CD4-positive, CD25-positive, alpha-beta regulatory T cell (primary cell): ENCODE measurements at regions not wholly inside any gene's neighbourhood (a gene's known extent, or its start where the extent isn't known, plus 50 kb on each side); places are given as distances from the start of the nearest gene placed in this dataset.

ENCODE experiments used
- ATAC-seq, 2 donors: fragments of 150-1000 bp; cut with Tn5 transposase; one replicate each; pipeline ENCODE4 v1.10.0; 2021; ENCODE audit warnings: low read depth in 2 of 2, moderate number of reproducible peaks in 2 of 2, moderate library complexity in 1 of 2
- DNase-seq, 3 donors: peaks; one replicate each; pipeline versions ENCODE4 v3.0.0 to v3.0.0-alpha.2; 2012 to 2022; ENCODE audit warnings: mixed read lengths in 1 of 3
- H3K27ac ChIP-seq: one replicate; pipeline ENCODE4 v1.7.0; 2013; ENCODE audit warnings: mild to moderate bottlenecking, low read length; ENCODE audit not compliant: insufficient read depth, poor library complexity, severe bottlenecking
- H3K27me3 ChIP-seq: one replicate; pipeline ENCODE4 v1.7.0; 2013; ENCODE audit warnings: low read length; ENCODE audit not compliant: control insufficient read depth, insufficient read depth
- H3K36me3 ChIP-seq: one replicate; pipeline ENCODE4 v1.7.0; 2013; ENCODE audit warnings: mild to moderate bottlenecking, low read length, moderate library complexity; ENCODE audit not compliant: control insufficient read depth, insufficient read depth
- H3K4me1 ChIP-seq: 2 replicates; pipeline ENCODE4 v1.7.0; 2013; ENCODE audit warnings: mild to moderate bottlenecking, low read length; ENCODE audit not compliant: insufficient read depth, control insufficient read depth, poor library complexity, severe bottlenecking
- H3K4me3 ChIP-seq: one replicate; pipeline ENCODE4 v1.7.0; 2013; ENCODE audit warnings: low read depth, mild to moderate bottlenecking, low read length, moderate library complexity
- H3K9me3 ChIP-seq, 2 experiments: 1 replicate in 1 of 2; 2 replicates in 1 of 2; pipeline ENCODE4 v1.7.0; 2013; ENCODE audit warnings: low read length in 2 of 2, mild to moderate bottlenecking in 1 of 2, moderate library complexity in 1 of 2; ENCODE audit not compliant: control insufficient read depth in 2 of 2
- H3K27ac Mint-ChIP-seq, 3 donors: one replicate each; pipeline ENCODE4 v1.8.0; 2020 to 2022; ENCODE audit warnings: mild to moderate bottlenecking in 3 of 3, mixed read lengths in 3 of 3, moderate library complexity in 2 of 3
- H3K27me3 Mint-ChIP-seq: one replicate; pipeline ENCODE4 v1.8.0; 2022; ENCODE audit warnings: mild to moderate bottlenecking, mixed read lengths
- H3K36me3 Mint-ChIP-seq: one replicate; pipeline ENCODE4 v1.8.0; 2020; ENCODE audit warnings: mixed read lengths
- H3K4me1 Mint-ChIP-seq, 4 donors: one replicate each; pipeline ENCODE4 v1.8.0; 2020 to 2022; ENCODE audit warnings: mixed read lengths in 4 of 4, mild to moderate bottlenecking in 1 of 4
- H3K4me3 Mint-ChIP-seq, 4 donors: one replicate each; pipeline ENCODE4 v1.8.0; 2020 to 2022; ENCODE audit warnings: mild to moderate bottlenecking in 4 of 4, mixed read lengths in 4 of 4, moderate library complexity in 3 of 4
- H3K9me3 Mint-ChIP-seq, 7 donors: one replicate each; pipeline ENCODE4 v1.8.0; 2020 to 2022; ENCODE audit warnings: mixed read lengths in 7 of 7, mild to moderate bottlenecking in 3 of 7, moderate library complexity in 2 of 7

DNA sequence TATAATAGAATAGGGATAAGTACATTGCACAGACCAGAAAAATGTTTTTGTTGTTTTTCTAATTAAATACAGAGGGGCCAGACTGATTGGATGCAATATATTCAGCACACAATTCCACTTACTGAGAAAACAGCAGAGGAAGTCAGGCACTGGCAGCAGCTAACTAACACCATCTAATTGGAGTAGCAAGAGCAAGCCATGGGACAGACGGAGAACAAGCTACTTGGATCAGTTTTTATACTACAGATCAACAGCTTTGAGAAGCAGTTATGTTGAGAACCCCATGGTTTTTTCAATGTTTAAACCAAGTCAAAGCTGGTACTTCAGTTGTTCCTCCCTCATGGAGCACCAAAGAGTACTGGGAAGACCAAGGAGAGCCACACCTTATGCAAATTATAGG, 1249.4 kb downstream of the LRFN5 start:
- Histone ChIP-seq H3K27ac (no peak overlapping the region), H3K9me3 (peaks cover 3 to 11% of the 10 kb centered on the region in 2 experiments), H3K36me3 (no peaks in the 10 kb centered on the region), H3K4me3 (no peak overlapping the region), H3K4me1 (no peaks in the 10 kb centered on the region), H3K27me3 (no peaks in the 10 kb centered on the region)
- ATAC-seq (no peak), DNase-seq (no peak)
- H3K4me1 Mint-ChIP-seq: no peaks in the 10 kb centered on the region
- no peaks in the 10 kb centered on the region for H3K36me3 Mint-ChIP-seq
- no peak overlapping the region for H3K4me3 Mint-ChIP-seq
- no peak overlapping the region for H3K27ac Mint-ChIP-seq
- H3K27me3 Mint-ChIP-seq: no peaks in the 10 kb centered on the region
- H3K9me3 Mint-ChIP-seq: peaks cover under 1 to 26% (median 7%) of the 10 kb centered on the region in 7 donors

DNA sequence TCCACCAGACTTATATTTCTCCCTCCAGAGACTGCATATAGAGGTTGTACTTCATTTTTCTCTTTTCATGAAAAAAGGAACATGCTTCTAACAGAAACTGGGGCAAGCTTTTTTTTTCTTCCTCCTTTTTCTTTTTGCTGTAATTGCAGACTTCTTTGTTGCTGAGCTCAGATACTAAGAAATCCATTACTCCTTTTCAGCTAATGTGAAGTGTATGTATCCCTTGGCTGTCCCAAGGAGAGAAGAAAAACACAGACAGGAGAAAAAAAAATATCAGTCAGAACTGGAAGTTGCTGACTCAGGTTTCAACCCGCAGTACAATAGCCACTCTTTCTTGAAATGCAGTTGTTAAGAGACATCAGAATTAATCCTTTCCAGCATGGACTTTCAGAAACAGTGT, 1248.4 kb downstream of the LRFN5 start:
- H3K4me1 Mint-ChIP-seq: no peaks in the 10 kb centered on the region
- no peaks in the 10 kb centered on the region for H3K27me3 ChIP-seq
- H3K4me3 Mint-ChIP-seq: no peak overlapping the region
- no peaks in the 10 kb centered on the region for H3K27me3 Mint-ChIP-seq
- H3K36me3 ChIP-seq: no peaks in the 10 kb centered on the region
- no peaks in the 10 kb centered on the region for H3K36me3 Mint-ChIP-seq
- no peaks in the 10 kb centered on the region for H3K4me1 ChIP-seq
- no peak overlapping the region for H3K27ac ChIP-seq
- ATAC-seq (no peak), DNase-seq (no peak)
- H3K9me3 Mint-ChIP-seq: peaks cover 2 to 31% (median 9%) of the 10 kb centered on the region in 7 donors
- no peak overlapping the region for H3K27ac Mint-ChIP-seq
- H3K4me3 ChIP-seq: no peak overlapping the region
- peaks cover 3 to 10% of the 10 kb centered on the region in 2 experiments for H3K9me3 ChIP-seq

DNA sequence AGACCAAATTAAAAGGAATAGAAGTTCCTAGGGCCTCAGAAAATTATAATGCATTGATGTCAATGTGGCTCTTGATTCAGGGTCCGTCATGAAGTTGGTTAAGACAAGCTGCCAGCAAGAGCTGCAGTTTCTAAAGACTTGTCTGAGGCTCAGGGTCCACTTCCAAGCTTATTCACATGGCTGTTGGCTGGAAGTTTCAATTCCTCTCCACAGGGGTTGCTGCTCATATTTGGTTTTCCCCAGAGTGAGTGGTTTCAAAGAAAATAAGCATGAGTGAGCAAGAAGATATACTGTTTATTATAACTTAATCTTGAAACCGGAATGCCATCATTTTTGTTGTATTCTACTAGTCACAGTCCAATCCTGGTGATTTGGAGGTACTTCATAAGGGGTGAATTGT, 1247.4 kb downstream of the LRFN5 start:
- no peaks in the 10 kb centered on the region for H3K27me3 Mint-ChIP-seq
- H3K9me3 Mint-ChIP-seq: peaks cover 2 to 28% (median 9%) of the 10 kb centered on the region in 7 donors
- Histone ChIP-seq H3K27ac (no peak overlapping the region), H3K4me3 (no peak overlapping the region), H3K4me1 (no peaks in the 10 kb centered on the region), H3K36me3 (no peaks in the 10 kb centered on the region), H3K27me3 (no peaks in the 10 kb centered on the region), H3K9me3 (peaks cover under 1 to 6% of the 10 kb centered on the region in 2 experiments)
- H3K36me3 Mint-ChIP-seq: no peaks in the 10 kb centered on the region
- no peak overlapping the region for H3K27ac Mint-ChIP-seq
- H3K4me1 Mint-ChIP-seq: no peaks in the 10 kb centered on the region
- DNase-seq: no peak
- no peak overlapping the region for H3K4me3 Mint-ChIP-seq
- no peak for ATAC-seq

DNA sequence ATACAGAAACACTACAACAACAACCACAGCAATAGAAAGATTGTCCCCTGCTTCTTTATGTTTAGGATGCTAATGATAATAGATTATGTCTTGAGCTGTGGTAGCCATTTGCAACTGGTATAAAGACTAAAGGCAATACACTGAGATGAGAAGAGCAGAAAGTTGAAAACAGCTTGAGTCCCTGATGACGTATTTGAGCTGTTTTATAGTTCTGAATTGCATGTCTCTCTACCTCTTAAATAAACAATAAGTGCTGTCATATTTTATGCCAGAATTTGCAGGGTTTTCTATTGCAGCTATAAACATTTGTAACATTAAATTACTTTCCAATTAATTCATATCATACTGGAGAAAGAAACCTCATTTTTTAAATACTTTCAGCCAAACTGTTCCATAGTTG, 1242.0 kb downstream of the LRFN5 start:
- Histone ChIP-seq H3K27me3 (no peaks in the 10 kb centered on the region), H3K4me3 (no peak overlapping the region), H3K27ac (no peak overlapping the region), H3K36me3 (no peaks in the 10 kb centered on the region), H3K4me1 (no peaks in the 10 kb centered on the region), H3K9me3 (peaks cover 0 to 6% of the 10 kb centered on the region in 2 experiments)
- DNase-seq (no peak), ATAC-seq (no peak)
- H3K27ac Mint-ChIP-seq: no peak overlapping the region
- H3K27me3 Mint-ChIP-seq: no peaks in the 10 kb centered on the region
- no peaks in the 10 kb centered on the region for H3K36me3 Mint-ChIP-seq
- H3K4me3 Mint-ChIP-seq: no peak overlapping the region
- H3K9me3 Mint-ChIP-seq: peaks cover 3 to 27% (median 9%) of the 10 kb centered on the region in 7 donors
- H3K4me1 Mint-ChIP-seq: no peaks in the 10 kb centered on the region

DNA sequence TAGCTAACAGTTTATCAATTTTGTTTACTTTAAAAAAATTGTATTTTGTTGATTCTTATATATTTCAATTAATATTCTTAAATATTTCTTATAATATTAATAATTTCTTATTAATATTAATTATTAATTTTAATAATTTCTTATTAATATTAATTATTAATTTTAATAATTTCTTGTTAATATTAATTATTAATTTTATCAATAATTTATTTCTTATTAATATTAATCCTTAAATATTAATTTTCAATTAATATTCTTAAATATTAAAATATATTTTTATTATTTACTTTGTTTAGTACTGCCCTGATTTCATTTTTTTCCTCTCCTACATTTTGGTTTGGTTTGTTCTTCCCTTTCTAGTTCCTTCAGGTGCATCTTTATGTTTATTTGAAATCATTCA, 1208.1 kb downstream of the LRFN5 start:
- peaks cover 0 to 3% of the 10 kb centered on the region in 2 experiments for H3K9me3 ChIP-seq
- no peaks in the 10 kb centered on the region for H3K4me1 Mint-ChIP-seq
- no peak overlapping the region for H3K4me3 Mint-ChIP-seq
- ATAC-seq (no peak), DNase-seq (no peak)
- H3K9me3 Mint-ChIP-seq: peaks cover 0 to 19% (median 6%) of the 10 kb centered on the region in 7 donors
- no peaks in the 10 kb centered on the region for H3K36me3 ChIP-seq
- H3K27me3 ChIP-seq: no peaks in the 10 kb centered on the region
- no peak overlapping the region for H3K27ac Mint-ChIP-seq
- no peak overlapping the region for H3K27ac ChIP-seq
- no peak overlapping the region for H3K4me3 ChIP-seq
- H3K4me1 ChIP-seq: no peaks in the 10 kb centered on the region
- H3K27me3 Mint-ChIP-seq: no peaks in the 10 kb centered on the region
- H3K36me3 Mint-ChIP-seq: no peaks in the 10 kb centered on the region

DNA sequence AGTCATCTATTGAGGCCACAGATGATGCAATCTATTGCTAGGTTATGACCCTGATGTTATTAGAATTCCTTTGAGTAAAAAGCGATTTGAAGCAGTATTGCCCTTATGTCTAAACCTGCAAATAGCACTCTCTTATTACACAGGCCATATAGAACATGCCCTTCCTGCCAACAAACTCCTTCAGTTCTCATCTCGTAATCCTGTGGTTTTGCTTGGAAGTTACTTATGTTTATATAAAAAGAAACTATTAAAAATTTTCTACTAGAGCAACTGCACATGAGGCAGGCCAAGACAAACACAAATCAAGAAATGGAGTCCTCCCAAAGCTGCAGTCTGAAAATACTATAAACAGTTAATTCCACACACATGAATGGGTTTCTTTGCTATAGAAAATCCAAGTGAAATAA, 1200.2 kb downstream of the LRFN5 start:
- H3K36me3 Mint-ChIP-seq: no peaks in the 10 kb centered on the region
- no peaks in the 10 kb centered on the region for H3K36me3 ChIP-seq

DNA sequence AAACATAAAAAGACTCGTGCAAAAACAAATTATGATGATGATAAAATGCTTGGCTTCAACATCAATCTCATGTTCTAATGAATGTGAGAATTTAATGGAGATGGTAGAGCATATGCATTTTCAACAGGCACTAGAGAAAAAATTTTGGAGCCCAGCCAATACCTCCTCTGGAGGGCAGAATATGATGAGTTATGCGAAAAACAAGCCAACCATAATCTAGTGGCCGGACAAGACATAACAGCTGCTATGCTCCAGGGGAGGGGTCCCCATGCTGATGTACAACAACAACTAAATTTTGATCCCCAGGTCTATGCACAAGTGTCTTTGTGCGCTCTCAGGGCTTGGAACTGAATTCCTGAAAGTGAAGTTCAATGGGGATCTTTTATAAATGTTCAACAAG, 1197.5 kb downstream of the LRFN5 start:
- Histone ChIP-seq H3K36me3 (no peaks in the 10 kb centered on the region), H3K4me1 (no peaks in the 10 kb centered on the region), H3K27ac (no peak overlapping the region), H3K4me3 (no peak overlapping the region), H3K27me3 (no peaks in the 10 kb centered on the region), H3K9me3 (peaks cover 4 to 6% of the 10 kb centered on the region in 2 experiments)
- Mint-ChIP-seq H3K27me3 (no peaks in the 10 kb centered on the region), H3K9me3 (peaks cover 4 to 37% (median 10%) of the 10 kb centered on the region in 7 donors), H3K36me3 (no peaks in the 10 kb centered on the region), H3K4me3 (no peak overlapping the region), H3K4me1 (no peaks in the 10 kb centered on the region), H3K27ac (no peak overlapping the region)
- ATAC-seq: no peak
- DNase-seq: no peak

More for the DNA sequence above, 1200.2 kb downstream of the LRFN5 start:
- DNase-seq: no peak
- Histone ChIP-seq H3K27me3 (no peaks in the 10 kb centered on the region), H3K27ac (no peak overlapping the region), H3K4me1 (no peaks in the 10 kb centered on the region), H3K4me3 (no peak overlapping the region), H3K9me3 (peaks cover 1 to 6% of the 10 kb centered on the region in 2 experiments)
- Mint-ChIP-seq H3K27ac (no peak overlapping the region), H3K9me3 (peaks cover 1 to 21% (median 4%) of the 10 kb centered on the region in 7 donors), H3K27me3 (no peaks in the 10 kb centered on the region), H3K4me3 (no peak overlapping the region), H3K4me1 (no peaks in the 10 kb centered on the region)
- ATAC-seq: no peak

DNA sequence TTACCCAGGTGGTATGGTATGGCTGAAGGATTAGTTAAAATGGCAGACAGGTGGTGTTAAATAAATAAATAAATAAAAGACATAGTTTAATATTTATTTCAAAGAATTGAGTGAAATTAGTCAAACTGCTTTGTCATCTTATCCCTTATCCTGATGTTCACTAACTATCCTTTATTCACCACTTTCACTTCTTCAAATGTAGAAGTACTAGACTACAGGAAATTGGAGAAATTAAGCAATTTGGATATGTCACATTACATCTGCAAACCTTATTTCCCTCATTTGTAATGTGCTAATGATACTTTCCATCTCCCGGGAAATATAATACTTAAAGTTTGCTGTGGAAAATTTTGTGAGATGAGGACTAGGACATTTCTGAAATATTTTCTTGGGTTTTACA, 1195.7 kb downstream of the LRFN5 start:
- ATAC-seq (no peak), DNase-seq (no peak)
- Mint-ChIP-seq H3K9me3 (peaks cover 3 to 41% (median 12%) of the 10 kb centered on the region in 7 donors), H3K4me3 (no peak overlapping the region), H3K27me3 (no peaks in the 10 kb centered on the region), H3K27ac (no peak overlapping the region), H3K36me3 (no peaks in the 10 kb centered on the region), H3K4me1 (peaks cover 0 to under 1% (median 0%) of the 10 kb centered on the region in 4 donors)
- Histone ChIP-seq H3K27me3 (no peaks in the 10 kb centered on the region), H3K9me3 (peaks cover 4 to 6% of the 10 kb centered on the region in 2 experiments), H3K4me1 (no peaks in the 10 kb centered on the region), H3K4me3 (no peak overlapping the region), H3K27ac (no peak overlapping the region), H3K36me3 (no peaks in the 10 kb centered on the region)
